ENCODE measurements at regions not wholly inside any gene's neighbourhood (a gene's known extent, or its start where the extent isn't known, plus 50 kb on each side); places are given as distances from the start of the nearest gene placed in this dataset.

DNA sequence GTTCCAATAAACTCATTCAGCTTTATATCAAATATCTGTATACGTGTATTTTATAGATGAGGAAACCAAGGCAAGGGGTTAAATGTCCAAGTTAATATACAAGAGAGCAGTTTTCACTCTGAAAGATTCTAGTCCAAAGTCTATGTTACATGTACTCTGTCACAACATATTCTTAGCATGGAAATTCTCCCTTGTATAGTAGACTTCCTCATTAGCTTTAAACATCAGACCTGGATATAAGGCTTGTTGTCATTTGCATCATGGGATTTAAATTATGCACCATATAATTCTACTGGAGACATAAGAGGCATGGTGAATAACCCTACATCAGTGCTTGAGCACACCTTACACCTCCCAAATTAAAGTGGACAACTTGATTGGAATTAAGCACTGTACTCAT is 681.9 kb upstream of the CCDC179 start:
- TF ChIP-seq, protein P1, sequence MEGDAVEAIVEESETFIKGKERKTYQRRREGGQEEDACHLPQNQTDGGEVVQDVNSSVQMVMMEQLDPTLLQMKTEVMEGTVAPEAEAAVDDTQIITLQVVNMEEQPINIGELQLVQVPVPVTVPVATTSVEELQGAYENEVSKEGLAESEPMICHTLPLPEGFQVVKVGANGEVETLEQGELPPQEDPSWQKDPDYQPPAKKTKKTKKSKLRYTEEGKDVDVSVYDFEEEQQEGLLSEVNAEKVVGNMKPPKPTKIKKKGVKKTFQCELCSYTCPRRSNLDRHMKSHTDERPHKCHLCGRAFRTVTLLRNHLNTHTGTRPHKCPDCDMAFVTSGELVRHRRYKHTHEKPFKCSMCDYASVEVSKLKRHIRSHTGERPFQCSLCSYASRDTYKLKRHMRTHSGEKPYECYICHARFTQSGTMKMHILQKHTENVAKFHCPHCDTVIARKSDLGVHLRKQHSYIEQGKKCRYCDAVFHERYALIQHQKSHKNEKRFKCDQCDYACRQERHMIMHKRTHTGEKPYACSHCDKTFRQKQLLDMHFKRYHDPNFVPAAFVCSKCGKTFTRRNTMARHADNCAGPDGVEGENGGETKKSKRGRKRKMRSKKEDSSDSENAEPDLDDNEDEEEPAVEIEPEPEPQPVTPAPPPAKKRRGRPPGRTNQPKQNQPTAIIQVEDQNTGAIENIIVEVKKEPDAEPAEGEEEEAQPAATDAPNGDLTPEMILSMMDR (IDR thresholded peaks at IDR 0.05) = no peak
- no peak for TF ChIP-seq POLR2A (IDR thresholded peaks at IDR 0.05)
